ENCODE measurements at regions not wholly inside any gene's neighbourhood (a gene's known extent, or its start where the extent isn't known, plus 50 kb on each side); places are given as distances from the start of the nearest gene placed in this dataset.

DNA sequence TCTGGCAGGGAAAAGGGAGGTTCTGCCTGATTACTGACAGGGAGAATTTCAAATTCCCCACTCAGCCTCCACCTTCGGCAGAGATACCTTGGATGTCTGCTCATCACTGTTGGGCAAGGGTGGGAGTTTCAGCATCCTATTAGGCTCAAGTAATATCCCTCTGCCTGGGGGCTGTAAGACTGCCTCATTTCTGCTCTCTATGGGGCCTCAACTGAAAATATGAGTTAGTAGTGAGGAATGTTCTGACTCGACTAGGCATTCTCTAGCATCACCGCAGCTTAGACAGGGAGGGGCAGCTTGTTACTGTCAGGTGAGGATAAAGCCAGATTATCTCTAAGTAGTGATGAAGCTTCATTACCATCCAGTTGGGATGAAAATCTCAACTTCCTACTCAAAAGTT lies 87.7 kb upstream of the LRP1B start:
- no peak for ATAC-seq
- Histone ChIP-seq H3K36me3 (no peaks in the 10 kb centered on the region), H3K9me3 (no peaks in the 10 kb centered on the region), H3K4me3 (no peak overlapping the region), H3K4me1 (no peaks in the 10 kb centered on the region), H3K27me3 (no peaks in the 10 kb centered on the region), H3K27ac (no peak overlapping the region)
- TF ChIP-seq POLR2A (IDR thresholded peaks at IDR 0.05) (no peak), POLR2AphosphoS5 (IDR thresholded peaks at IDR 0.05) (no peak), EP300 (IDR thresholded peaks at IDR 0.05) (no peak)
- TF ChIP-seq, protein P1, sequence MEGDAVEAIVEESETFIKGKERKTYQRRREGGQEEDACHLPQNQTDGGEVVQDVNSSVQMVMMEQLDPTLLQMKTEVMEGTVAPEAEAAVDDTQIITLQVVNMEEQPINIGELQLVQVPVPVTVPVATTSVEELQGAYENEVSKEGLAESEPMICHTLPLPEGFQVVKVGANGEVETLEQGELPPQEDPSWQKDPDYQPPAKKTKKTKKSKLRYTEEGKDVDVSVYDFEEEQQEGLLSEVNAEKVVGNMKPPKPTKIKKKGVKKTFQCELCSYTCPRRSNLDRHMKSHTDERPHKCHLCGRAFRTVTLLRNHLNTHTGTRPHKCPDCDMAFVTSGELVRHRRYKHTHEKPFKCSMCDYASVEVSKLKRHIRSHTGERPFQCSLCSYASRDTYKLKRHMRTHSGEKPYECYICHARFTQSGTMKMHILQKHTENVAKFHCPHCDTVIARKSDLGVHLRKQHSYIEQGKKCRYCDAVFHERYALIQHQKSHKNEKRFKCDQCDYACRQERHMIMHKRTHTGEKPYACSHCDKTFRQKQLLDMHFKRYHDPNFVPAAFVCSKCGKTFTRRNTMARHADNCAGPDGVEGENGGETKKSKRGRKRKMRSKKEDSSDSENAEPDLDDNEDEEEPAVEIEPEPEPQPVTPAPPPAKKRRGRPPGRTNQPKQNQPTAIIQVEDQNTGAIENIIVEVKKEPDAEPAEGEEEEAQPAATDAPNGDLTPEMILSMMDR (IDR thresholded peaks at IDR 0.05): no peak
- 67 to 75% methylated on average over 1 of the region's 3 CpGs for WGBS, 2 donors (ENCODE audit: low coverage in 1 of 2)

- Histone ChIP-seq H3K27ac (no peak overlapping the region), H3K9me3 (no peaks in the 10 kb centered on the region), H3K4me3 (no peak overlapping the region), H3K4me1 (no peaks in the 10 kb centered on the region), H3K27me3 (no peaks in the 10 kb centered on the region), H3K36me3 (no peaks in the 10 kb centered on the region)
- TF ChIP-seq, protein P1 (IDR thresholded peaks at IDR 0.05): no peak
- no peak for TF ChIP-seq POLR2A (IDR thresholded peaks at IDR 0.05)
- TF ChIP-seq POLR2AphosphoS5 (IDR thresholded peaks at IDR 0.05): no peak
- no peak for TF ChIP-seq EP300 (IDR thresholded peaks at IDR 0.05)
- no peak for ATAC-seq
Measured at GRCh38 chr2:142217804-142218203, 87.0 kb upstream of the LRP1B start.

GRCh38 chr2:142200062-142200461 lies 69.2 kb upstream of the LRP1B start:
- WGBS, 2 donors (ENCODE audit: low coverage in 1 of 2): 75 to 83% methylated on average over 1 of the region's 1 CpG
- Histone ChIP-seq H3K27me3 (no peaks in the 10 kb centered on the region), H3K9me3 (no peaks in the 10 kb centered on the region), H3K36me3 (no peaks in the 10 kb centered on the region), H3K4me1 (no peaks in the 10 kb centered on the region), H3K27ac (no peak overlapping the region), H3K4me3 (no peak overlapping the region)
- ATAC-seq: no peak
- no peak for TF ChIP-seq POLR2AphosphoS5 (IDR thresholded peaks at IDR 0.05)
- TF ChIP-seq POLR2A (IDR thresholded peaks at IDR 0.05): no peak
- no peak for TF ChIP-seq EP300 (IDR thresholded peaks at IDR 0.05)
- TF ChIP-seq, protein P1 (IDR thresholded peaks at IDR 0.05): no peak

- H3K27ac ChIP-seq: no peak overlapping the region
- no peaks in the 10 kb centered on the region for H3K9me3 ChIP-seq
- no peak overlapping the region for H3K4me3 ChIP-seq
- no peaks in the 10 kb centered on the region for H3K36me3 ChIP-seq
- no peak for ATAC-seq
- no peaks in the 10 kb centered on the region for H3K27me3 ChIP-seq
- WGBS, 2 donors (ENCODE audit: low coverage in 1 of 2): 79 to 89% methylated on average over 2 of the region's 2 CpGs
- no peaks in the 10 kb centered on the region for H3K4me1 ChIP-seq
- TF ChIP-seq, protein P1 (IDR thresholded peaks at IDR 0.05): no peak
- TF ChIP-seq POLR2AphosphoS5 (IDR thresholded peaks at IDR 0.05) (no peak), POLR2A (IDR thresholded peaks at IDR 0.05) (no peak), EP300 (IDR thresholded peaks at IDR 0.05) (no peak)
Measured at GRCh38 chr2:142199073-142199472, 68.3 kb upstream of the LRP1B start.

DNA sequence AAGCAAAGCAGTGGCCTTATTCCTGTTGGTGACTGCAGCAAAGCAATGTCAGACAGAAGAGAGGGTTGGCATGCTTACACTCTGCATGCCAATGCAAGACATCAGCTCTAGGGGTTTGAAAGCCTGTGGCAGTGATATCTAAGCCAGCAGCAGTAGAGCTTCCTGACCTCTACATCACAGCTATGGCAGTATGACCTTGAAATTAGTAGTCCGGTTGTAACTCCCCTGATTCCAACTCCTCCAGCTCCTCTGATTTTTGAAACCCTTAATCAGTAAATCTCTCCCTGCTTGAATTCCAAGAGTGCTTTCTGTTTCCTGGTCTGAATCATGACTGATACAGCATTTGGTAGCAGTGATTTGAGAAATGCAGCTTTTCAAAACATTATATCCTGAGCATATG lies 60.0 kb upstream of the LRP1B start:
- no peaks in the 10 kb centered on the region for H3K9me3 ChIP-seq
- 45 to 77% methylated on average over 1 of the region's 1 CpG for WGBS, 2 donors (ENCODE audit: low coverage in 1 of 2)
- H3K27me3 ChIP-seq: no peaks in the 10 kb centered on the region
- no peaks in the 10 kb centered on the region for H3K36me3 ChIP-seq
- no peak for ATAC-seq
- TF ChIP-seq POLR2AphosphoS5 (IDR thresholded peaks at IDR 0.05) (no peak), EP300 (IDR thresholded peaks at IDR 0.05) (no peak), POLR2A (IDR thresholded peaks at IDR 0.05) (no peak)
- TF ChIP-seq, protein P1 (IDR thresholded peaks at IDR 0.05): no peak
- H3K4me3 ChIP-seq: no peak overlapping the region
- no peak overlapping the region for H3K27ac ChIP-seq
- H3K4me1 ChIP-seq: no peaks in the 10 kb centered on the region
